Heart left ventricle (tissue), 16 donors: ENCODE measurements at regions not wholly inside any gene's neighbourhood (a gene's known extent, or its start where the extent isn't known, plus 50 kb on each side); places are given as distances from the start of the nearest gene placed in this dataset.

Experiments used
- ATAC-seq, 4 donors: fragments of 200-7000 bp; cut with Tn5 transposase; one replicate each; pipeline ENCODE4 v1.9.1; 2020 to 2022; ENCODE audit warnings: moderate library complexity in 4 of 4, mild to moderate bottlenecking in 3 of 4, moderate number of reproducible peaks in 1 of 4
- DNase-seq, 5 donors: peaks; one replicate each; pipeline ENCODE4 v3.0.0-alpha.2; 2020
- H3K27ac ChIP-seq, 12 donors: fragments of 200-600 bp; sonication (generic) in 4 of 12; one replicate each; pipeline versions ENCODE4 v1.5.0 to v1.8.0; 2016 to 2022; ENCODE audit warnings: mild to moderate bottlenecking in 2 of 12
- H3K27me3 ChIP-seq, 9 donors: fragments of 200-600 bp; sonication (generic) in 2 of 9; one replicate each; pipeline versions ENCODE4 v1.5.1 to v1.8.0; 2016 to 2022; ENCODE audit warnings: mild to moderate bottlenecking in 3 of 9
- H3K36me3 ChIP-seq, 9 donors: fragments of 200-600 bp; sonication (generic) in 2 of 9; one replicate each; pipeline versions ENCODE4 v1.5.0 to v1.8.0; 2018 to 2022; ENCODE audit warnings: mild to moderate bottlenecking in 2 of 9
- H3K4me1 ChIP-seq, 12 donors: fragments of 200-600 bp; sonication (generic) in 4 of 12; one replicate each; pipeline versions ENCODE4 v1.5.0 to v1.8.0; 2016 to 2022; ENCODE audit warnings: mild to moderate bottlenecking in 3 of 12
- H3K4me3 ChIP-seq, 12 donors: fragments of 200-600 bp; sonication (generic) in 4 of 12; one replicate each; pipeline versions ENCODE4 v1.5.0 to v1.8.0; 2017 to 2022; ENCODE audit warnings: mild to moderate bottlenecking in 9 of 12, moderate library complexity in 4 of 12
- H3K9me3 ChIP-seq, 12 donors: fragments of 200-600 bp; sonication (generic) in 4 of 12; one replicate each; pipeline versions ENCODE4 v1.5.0 to v1.8.0; 2016 to 2022; ENCODE audit warnings: mild to moderate bottlenecking in 1 of 12
- POLR2A ChIP-seq, 2 donors: fragments of 450-650 bp; IDR thresholded peaks; one replicate each; pipeline ENCODE4 v1.6.1; 2017; ENCODE audit warnings: antibody characterized with exemption in 2 of 2, mild to moderate bottlenecking in 2 of 2, moderate library complexity in 2 of 2
- WGBS, 4 donors: extraction: QIAGEN DNeasy Blood & Tissue Kit in 2 of 4; methylation state at CpG; one replicate each; pipeline versions ENCODE4 v1.1.5 to v1.1.7; 2013 to 2018; 5-methylcytosine and 5-hydroxymethylcytosine counted together
- intact Hi-C, 10 donors: fragments of 100-400 bp; cut with DNase I; formaldehyde crosslinking; loops; one replicate each; pipeline versions ENCODE4 v1.11.1 to v1.14.2; 2022
- TF ChIP-seq, protein P1 (sequence below), 12 donors: fragments of 200-600 bp; sonication (generic) in 4 of 12; IDR thresholded peaks; one replicate each; pipeline versions ENCODE4 v1.5.0 to v1.8.0; 2018 to 2022; ENCODE audit warnings: antibody characterized with exemption in 12 of 12, mild to moderate bottlenecking in 5 of 12
- donor health status: ischemic (EF 13 %, LVEDD 7.1; RV severe dilation, severe dysfunction).
- donor health status: healthy with polysubstance abuse.
- donor health status: DM: no; HTN: yes; CAD: no.
- donor health status: DM: no; HTN: no; CAD: no.
- donor health status: ischemic (EF 25% LVEDD 6.9; RV normal size, moderate dysfunction).
- donor health status: ischemic (EF 25% LVEDD 5.7; RV mildly dilated, moderate dysfunction).
- donor health status: healthy.
- donor health status: DM: yes; HTN: yes; CAD: no.
- donor health status: ischemic (EF 35%, LVEDD 5.7; RV mildly dilated, moderate dysfunction).
- donor health status: nonischemic (EF 11% LVEDD 7.7; RV severe dilation, severe dysfunction).
- donor health status: DM: yes; HTN: yes; CAD: no.
- donor health status: PGD.
- donor health status: ischemic (EF 29% LVEDD 5.4; RV normal size, mild dysfunction).
- donor health status: nonischemic (EF 23%, LVEDD 6.1; RV moderate dilation, normal function).

DNA sequence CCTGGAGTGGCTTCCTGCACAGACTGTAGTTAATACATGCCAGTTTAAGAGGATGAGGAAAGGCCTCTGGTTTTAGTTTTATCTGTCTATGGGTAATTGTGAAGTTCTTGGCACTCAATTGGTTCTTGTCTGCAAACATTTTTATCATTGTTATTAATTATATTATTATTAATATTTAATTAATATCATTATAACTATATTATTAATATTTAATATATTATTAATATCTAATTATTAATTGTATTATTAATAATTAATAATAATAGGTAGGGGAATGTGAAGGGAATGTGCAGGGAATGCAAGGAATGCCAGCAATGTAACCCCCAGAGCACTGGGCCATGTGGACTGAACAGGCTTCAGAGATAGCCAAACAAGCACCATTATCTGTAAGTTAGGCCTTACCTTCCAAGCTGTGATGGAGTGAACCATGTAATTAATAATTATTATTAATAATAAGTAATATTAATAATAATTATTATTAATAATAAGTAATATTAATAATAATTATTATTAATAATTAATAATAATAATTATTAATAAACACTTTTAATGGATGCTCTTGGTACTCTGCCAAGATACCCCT, 79.8 kb upstream of the NMNAT3 start:
- peaks cover 0 to 16% (median 5%) of the 10 kb centered on the region in 12 donors for H3K4me1 ChIP-seq
- H3K4me3 ChIP-seq = no peak overlapping the region
- TF ChIP-seq, protein P1, sequence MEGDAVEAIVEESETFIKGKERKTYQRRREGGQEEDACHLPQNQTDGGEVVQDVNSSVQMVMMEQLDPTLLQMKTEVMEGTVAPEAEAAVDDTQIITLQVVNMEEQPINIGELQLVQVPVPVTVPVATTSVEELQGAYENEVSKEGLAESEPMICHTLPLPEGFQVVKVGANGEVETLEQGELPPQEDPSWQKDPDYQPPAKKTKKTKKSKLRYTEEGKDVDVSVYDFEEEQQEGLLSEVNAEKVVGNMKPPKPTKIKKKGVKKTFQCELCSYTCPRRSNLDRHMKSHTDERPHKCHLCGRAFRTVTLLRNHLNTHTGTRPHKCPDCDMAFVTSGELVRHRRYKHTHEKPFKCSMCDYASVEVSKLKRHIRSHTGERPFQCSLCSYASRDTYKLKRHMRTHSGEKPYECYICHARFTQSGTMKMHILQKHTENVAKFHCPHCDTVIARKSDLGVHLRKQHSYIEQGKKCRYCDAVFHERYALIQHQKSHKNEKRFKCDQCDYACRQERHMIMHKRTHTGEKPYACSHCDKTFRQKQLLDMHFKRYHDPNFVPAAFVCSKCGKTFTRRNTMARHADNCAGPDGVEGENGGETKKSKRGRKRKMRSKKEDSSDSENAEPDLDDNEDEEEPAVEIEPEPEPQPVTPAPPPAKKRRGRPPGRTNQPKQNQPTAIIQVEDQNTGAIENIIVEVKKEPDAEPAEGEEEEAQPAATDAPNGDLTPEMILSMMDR (IDR thresholded peaks at IDR 0.05) = no peak
- no peak for TF ChIP-seq POLR2A (IDR thresholded peaks at IDR 0.05)
- no peaks in the 10 kb centered on the region for H3K9me3 ChIP-seq
- intact Hi-C loops = no loop called here
- no peaks in the 10 kb centered on the region for H3K27me3 ChIP-seq
- DNase-seq = no peak
- no peaks in the 10 kb centered on the region for H3K36me3 ChIP-seq
- ATAC-seq = no peak
- H3K27ac ChIP-seq = no peak overlapping the region

GRCh38 chr3:139756529-139757103, 78.8 kb upstream of the NMNAT3 start:
- H3K27ac ChIP-seq = no peak overlapping the region
- no peaks in the 10 kb centered on the region for H3K27me3 ChIP-seq
- H3K4me1 ChIP-seq = peaks cover 0 to 13% (median 5%) of the 10 kb centered on the region in 12 donors
- TF ChIP-seq POLR2A (IDR thresholded peaks at IDR 0.05) = no peak
- H3K4me3 ChIP-seq = no peak overlapping the region
- H3K9me3 ChIP-seq = peaks cover 0 to 8% (median 0%) of the 10 kb centered on the region in 12 donors
- 81 to 87% (median 86%) methylated on average over 3 of the region's 3 CpGs for WGBS, 4 donors
- intact Hi-C loops = no loop called here
- DNase-seq (no peak), ATAC-seq (no peak)
- H3K36me3 ChIP-seq = no peaks in the 10 kb centered on the region

- Histone ChIP-seq H3K36me3 (no peaks in the 10 kb centered on the region), H3K4me1 (peaks cover 0 to 13% (median 5%) of the 10 kb centered on the region in 12 donors), H3K27ac (no peak overlapping the region), H3K4me3 (no peak overlapping the region), H3K9me3 (peaks cover 0 to 15% (median 1%) of the 10 kb centered on the region in 12 donors), H3K27me3 (no peaks in the 10 kb centered on the region)
- TF ChIP-seq, protein P1 (IDR thresholded peaks at IDR 0.05) = no peak
- TF ChIP-seq POLR2A (IDR thresholded peaks at IDR 0.05) = no peak
- WGBS, 4 donors = 79 to 98% (median 90%) methylated on average over 3 of the region's 3 CpGs
- intact Hi-C loops = no loop called here
- no peak for DNase-seq
- ATAC-seq = no peak
Observed at GRCh38 chr3:139755551-139755950, 77.8 kb upstream of the NMNAT3 start.

- Histone ChIP-seq H3K9me3 (peaks cover 0 to 35% (median 9%) of the 10 kb centered on the region in 12 donors), H3K4me3 (no peak overlapping the region), H3K4me1 (no peaks in the 10 kb centered on the region), H3K36me3 (no peaks in the 10 kb centered on the region), H3K27ac (no peak overlapping the region), H3K27me3 (no peaks in the 10 kb centered on the region)
- no peak for DNase-seq
- 40 to 42% (median 41%) methylated on average over 2 of the region's 2 CpGs for WGBS, 4 donors
- intact Hi-C loops = no loop called here
- TF ChIP-seq POLR2A (IDR thresholded peaks at IDR 0.05) = no peak
- TF ChIP-seq, protein P1 (IDR thresholded peaks at IDR 0.05) = no peak
- ATAC-seq = no peak
Observed at GRCh38 chr3:139751789-139752188, 74.0 kb upstream of the NMNAT3 start.

DNA sequence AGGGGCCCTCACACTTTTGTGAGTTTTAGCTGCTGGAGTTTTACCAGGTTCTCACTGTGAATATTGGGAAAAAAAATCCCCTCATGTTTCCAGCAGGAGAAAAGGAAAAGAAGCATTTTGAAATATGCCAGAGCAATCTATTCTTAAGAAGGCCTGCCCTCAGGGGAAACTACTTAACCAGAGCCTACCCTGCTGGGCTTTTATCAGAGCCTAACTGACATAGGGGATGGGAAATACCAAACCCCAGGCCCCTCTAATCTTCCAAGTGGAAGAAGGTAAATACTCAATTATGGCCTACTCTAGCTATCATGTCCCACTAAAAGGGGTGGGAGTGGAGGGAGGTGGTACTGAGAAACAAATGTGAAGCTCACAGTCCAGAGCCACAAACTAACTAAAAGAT, 68.7 kb upstream of the NMNAT3 start:
- ATAC-seq = no peak
- Histone ChIP-seq H3K9me3 (peaks cover 0 to 26% (median 9%) of the 10 kb centered on the region in 12 donors), H3K4me1 (no peaks in the 10 kb centered on the region)

More for the DNA sequence above, 68.7 kb upstream of the NMNAT3 start:
- peaks cover 0 to 5% (median 0%) of the 10 kb centered on the region in 9 donors for H3K27me3 ChIP-seq
- TF ChIP-seq, protein P1 (IDR thresholded peaks at IDR 0.05) = no peak
- no peak for TF ChIP-seq POLR2A (IDR thresholded peaks at IDR 0.05)
- no peaks in the 10 kb centered on the region for H3K36me3 ChIP-seq
- no peak overlapping the region for H3K27ac ChIP-seq
- DNase-seq = no peak
- intact Hi-C loops = no loop called here
- no peak overlapping the region for H3K4me3 ChIP-seq
